ENCODE measurements at regions not wholly inside any gene's neighbourhood (a gene's known extent, or its start where the extent isn't known, plus 50 kb on each side); places are given as distances from the start of the nearest gene placed in this dataset.

- Histone ChIP-seq H3K4me2 (ENCODE audit: low read depth, low read length) (peak overlapping the region; percentile 87), H3K27ac (ENCODE audit: extremely low read length, insufficient read depth, low read length) (peak overlapping the region; percentile 89), H3K27me3 (ENCODE audit: control insufficient read depth in 1 of 2, insufficient read depth in 2 of 2, low read length in 2 of 2) (no peaks in the 10 kb centered on the region; a peak in 1 of 5 replicates), H3K9me3 (ENCODE audit: low read length) (no peaks in the 10 kb centered on the region), H3K4me3 (replicated peaks in 1 of 3; ENCODE audit: insufficient read depth in 1 of 3, low read depth in 2 of 3, low read length in 3 of 3) (peak overlapping the region in 2 of 3 experiments; percentile 76 to 84; a peak in 2 of 6 replicates), H3K79me2 (ENCODE audit: insufficient read depth, low read length) (peaks cover 2% of the 10 kb centered on the region), H3K36me3 (replicated peaks in 1 of 2; ENCODE audit: control insufficient read depth in 1 of 2, insufficient read depth in 2 of 2, low read length in 2 of 2) (no peaks in the 10 kb centered on the region), H4K20me1 (ENCODE audit: insufficient read depth, low read length) (no peaks in the 10 kb centered on the region), H3K4me1 (ENCODE audit: insufficient read depth, low read length) (peaks cover 48% of the 10 kb centered on the region), H2AFZ (ENCODE audit: low read length) (no peak overlapping the region), H3K9ac (ENCODE audit: insufficient read depth, low read depth, low read length) (no peak overlapping the region)
- 59% methylated on average over 6 of the region's 6 CpGs for WGBS (ENCODE audit: low lambda C conversion rate)
- ChIA-PET POLR2A (interaction anchor here (1.0 to 7.1 kb wide), 8 partner anchors 11 to 1688 kb away, joined by 3 to 208 read pairs (median 18); a partner anchor contains a TSS), CTCF (ENCODE audit: low intra/inter-chr PET ratio, low total read pairs) (no interaction called here)
- DNase-seq (ENCODE audit: low spot score), result peak; percentile 47
- in situ Hi-C loops (cut with HindIII; ENCODE audit: extremely low pct_ligation_motif_present, low pct_unique_long_range_greater_than_20kb), result loop anchor here (10.0 kb wide), 1 partner anchor 1777 kb away; a partner anchor contains a TSS
- no peak for ATAC-seq
- intact Hi-C loops (cut with micrococcal nuclease; ENCODE audit: unreplicated experiment), result no loop called here
- no peak for FAIRE-seq
- BruUV-seq (replicated peaks), result no TSS peak
- peak; percentile 51 for TF ChIP-seq SAP130 (CRISPR knock-in tag; IDR thresholded peaks at IDR 0.05; ENCODE audit: low read depth)
- TF ChIP-seq ZNF709 (CRISPR knock-in tag; IDR thresholded peaks at IDR 0.05), result no peak
- TF ChIP-seq ZNF562 (CRISPR knock-in tag; IDR thresholded peaks at IDR 0.05; ENCODE audit: borderline replicate concordance), result no peak
- TF ChIP-seq ZNF792 (CRISPR knock-in tag; IDR thresholded peaks at IDR 0.05), result no peak
- 0 out of 2 replicates have a peak, but pooled peaks have one; percentile 36 for TF ChIP-seq FOXA3 (CRISPR knock-in tag; IDR thresholded peaks at IDR 0.05)
- no peak for TF ChIP-seq TSC22D2 (CRISPR knock-in tag; IDR thresholded peaks at IDR 0.05; ENCODE audit: borderline replicate concordance)
- TF ChIP-seq NRL (CRISPR knock-in tag; IDR thresholded peaks at IDR 0.05; ENCODE audit: borderline replicate concordance), result no peak
- no peak for TF ChIP-seq ZBTB40 (IDR thresholded peaks at IDR 0.05)
- TF ChIP-seq ZBTB40 (CRISPR knock-in tag; IDR thresholded peaks at IDR 0.05), result no peak
- TF ChIP-seq ZNF296 (CRISPR knock-in tag; conservative IDR thresholded peaks at IDR 0.05), result no peak
- no peak for TF ChIP-seq AGO1 (IDR thresholded peaks at IDR 0.05; ENCODE audit: low read depth, low read length, poor library complexity, severe bottlenecking)
- TF ChIP-seq ZBTB25 (CRISPR knock-in tag; IDR thresholded peaks at IDR 0.05), result 0 out of 2 replicates have a peak, but pooled peaks have one; percentile 47
- no peak for TF ChIP-seq NFIC (IDR thresholded peaks at IDR 0.05; ENCODE audit: low read length)
- TF ChIP-seq NONO (IDR thresholded peaks at IDR 0.05), result no peak
- no peak for TF ChIP-seq NONO (CRISPR knock-in tag; conservative IDR thresholded peaks at IDR 0.05)
- no peak for TF ChIP-seq ZNF883 (CRISPR knock-in tag; IDR thresholded peaks at IDR 0.05; ENCODE audit: not compliant biosample characterization)
These were observed 100.0 kb downstream of the OR2B2 start for GRCh38 chr6:27812078-27812804.

All from HepG2 (cell line).